Stimulated activated memory B cell treated with anti-CD40 and anti-IgM and Interleukin-4, amounts not matched to agents 10 μg/mL and 1 μg/mL and 100 μg/mL, for 72 hours (primary cell): ENCODE measurements at regions not wholly inside any gene's neighbourhood (a gene's known extent, or its start where the extent isn't known, plus 50 kb on each side); places are given as distances from the start of the nearest gene placed in this dataset.

Source experiments
- ATAC-seq: fragments of 150-1000 bp; cut with Tn5 transposase; 2 replicates; pipeline ENCODE4 v1.10.0; 2021
- H3K27ac Mint-ChIP-seq: one replicate; pipeline ENCODE4 v1.8.0; 2022; ENCODE audit warnings: mild to moderate bottlenecking, mixed read lengths
- H3K27me3 Mint-ChIP-seq: one replicate; pipeline ENCODE4 v1.8.0; 2022; ENCODE audit warnings: mixed read lengths
- H3K36me3 Mint-ChIP-seq: one replicate; pipeline ENCODE4 v1.8.0; 2022; ENCODE audit warnings: mixed read lengths
- H3K4me1 Mint-ChIP-seq: one replicate; pipeline ENCODE4 v1.8.0; 2022; ENCODE audit warnings: mixed read lengths
- H3K4me3 Mint-ChIP-seq: one replicate; pipeline ENCODE4 v1.8.0; 2022; ENCODE audit warnings: mild to moderate bottlenecking, moderate library complexity, mixed read lengths
- H3K9me3 Mint-ChIP-seq: one replicate; pipeline ENCODE4 v1.8.0; 2022; ENCODE audit warnings: mixed read lengths

DNA sequence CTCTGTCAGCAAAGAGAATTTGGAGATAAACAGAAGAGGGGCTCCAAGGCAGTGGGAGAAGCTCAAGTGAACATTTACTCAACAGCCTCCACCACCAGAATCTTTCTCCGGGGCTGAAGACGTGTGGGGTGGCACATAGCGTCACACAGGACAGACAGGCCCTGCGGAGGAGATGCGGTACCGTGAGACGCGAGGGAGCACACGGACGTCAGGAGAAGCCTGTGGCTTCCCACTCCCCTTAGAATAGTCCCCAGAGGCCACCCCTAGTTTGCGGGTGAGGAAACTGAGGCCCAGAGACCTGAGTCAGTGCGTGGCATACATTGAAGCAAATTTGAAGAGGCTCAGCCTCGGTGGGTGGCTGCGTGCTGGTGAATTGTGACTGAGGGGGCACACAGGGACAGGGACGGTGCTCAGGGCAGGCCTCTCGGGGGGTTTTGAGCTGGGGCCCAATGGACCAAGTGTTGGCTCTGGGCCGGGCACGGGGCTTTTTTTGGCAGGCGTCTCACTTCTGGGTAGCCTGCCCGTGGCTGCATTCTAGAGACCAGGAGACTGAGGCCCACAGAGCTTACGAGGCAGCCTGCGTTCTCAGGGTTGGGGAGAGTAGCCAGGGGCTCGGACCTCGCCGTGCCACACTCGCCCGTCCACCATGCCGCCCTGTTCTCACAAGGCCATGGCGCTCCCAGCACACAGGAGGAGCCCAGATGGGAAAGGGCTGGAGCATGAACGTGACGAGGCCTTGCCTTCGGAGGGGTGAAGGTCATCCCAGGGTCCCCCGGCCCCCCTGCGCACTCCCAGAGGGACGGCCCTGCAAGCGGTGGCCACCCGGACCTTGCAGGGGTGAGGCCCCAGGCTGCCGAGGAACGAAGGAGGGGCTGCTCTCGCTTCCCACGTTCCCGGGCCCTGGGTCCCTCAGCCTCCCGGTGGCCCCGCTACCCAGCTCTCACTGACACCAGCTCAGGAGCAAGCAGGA, 220.6 kb downstream of the C9orf50 start:
- Mint-ChIP-seq H3K27me3 (peaks cover 25% of the 10 kb centered on the region), H3K36me3 (no peaks in the 10 kb centered on the region), H3K27ac (no peak overlapping the region), H3K9me3 (no peaks in the 10 kb centered on the region), H3K4me1 (peaks cover 12% of the 10 kb centered on the region), H3K4me3 (no peak overlapping the region)
- ATAC-seq: no peak

GRCh38 chr9:129399634-129399990, 221.3 kb downstream of the C9orf50 start:
- H3K9me3 Mint-ChIP-seq: no peaks in the 10 kb centered on the region
- no peak overlapping the region for H3K4me3 Mint-ChIP-seq
- H3K36me3 Mint-ChIP-seq: no peaks in the 10 kb centered on the region
- H3K27ac Mint-ChIP-seq: no peak overlapping the region
- H3K4me1 Mint-ChIP-seq: peaks cover 12% of the 10 kb centered on the region
- no peak for ATAC-seq
- H3K27me3 Mint-ChIP-seq: peaks cover 25% of the 10 kb centered on the region

GRCh38 chr9:129398961-129399633, 221.0 kb upstream of the IER5L start:
- Mint-ChIP-seq H3K9me3 (no peaks in the 10 kb centered on the region), H3K27ac (no peak overlapping the region)
- ATAC-seq: no peak

DNA sequence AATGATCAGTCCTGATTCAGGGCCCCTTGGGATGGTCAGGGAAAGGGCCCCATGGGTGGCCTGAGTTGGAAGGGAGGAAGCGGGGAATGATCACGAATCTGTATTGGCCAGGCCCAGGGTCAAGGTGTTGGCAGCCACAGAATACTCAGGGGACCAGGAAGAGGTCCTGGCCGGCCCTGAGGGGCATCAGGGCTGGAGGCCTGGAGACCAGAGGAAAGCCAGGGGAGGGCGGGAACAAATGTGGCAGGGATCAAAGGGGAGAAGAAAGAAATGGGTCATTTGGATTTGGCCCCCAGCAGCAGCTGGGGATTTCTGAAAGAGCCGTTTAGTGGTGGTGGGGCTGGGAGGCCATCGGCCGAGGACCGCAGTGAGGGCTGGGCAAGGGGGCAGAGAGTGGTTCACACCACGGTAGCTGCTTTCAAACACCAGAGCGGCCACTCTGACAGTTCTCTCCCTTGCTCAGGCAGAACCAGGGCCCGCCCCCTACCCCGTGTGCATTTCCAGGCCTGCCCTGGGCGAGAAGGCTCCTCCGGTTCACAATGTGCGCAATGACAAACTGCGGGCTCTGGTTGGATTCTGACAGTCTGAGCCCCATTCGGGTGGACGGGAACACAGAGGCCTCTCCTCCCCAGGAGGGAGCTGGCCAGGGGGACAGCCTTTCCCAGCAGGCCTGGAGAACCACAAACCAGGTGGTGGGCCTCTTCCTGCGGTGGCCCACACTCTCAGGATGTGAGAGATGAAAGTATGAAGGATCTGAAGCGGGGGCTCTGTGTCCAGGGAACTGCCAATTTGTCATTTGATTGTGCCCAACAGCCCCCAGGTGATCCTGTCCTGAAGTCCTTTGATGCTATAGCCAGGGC, 220.3 kb upstream of the IER5L start:
- H3K4me3 Mint-ChIP-seq: no peak overlapping the region
- no peaks in the 10 kb centered on the region for H3K36me3 Mint-ChIP-seq
- peaks cover 12% of the 10 kb centered on the region for H3K4me1 Mint-ChIP-seq
- no peaks in the 10 kb centered on the region for H3K9me3 Mint-ChIP-seq
- no peak overlapping the region for H3K27ac Mint-ChIP-seq
- H3K27me3 Mint-ChIP-seq: peaks cover 16% of the 10 kb centered on the region
- ATAC-seq: no peak

More at GRCh38 chr9:129398961-129399633, 221.0 kb upstream of the IER5L start:
- Mint-ChIP-seq H3K4me1 (peaks cover 12% of the 10 kb centered on the region), H3K4me3 (no peak overlapping the region), H3K36me3 (no peaks in the 10 kb centered on the region), H3K27me3 (peaks cover 24% of the 10 kb centered on the region)

DNA sequence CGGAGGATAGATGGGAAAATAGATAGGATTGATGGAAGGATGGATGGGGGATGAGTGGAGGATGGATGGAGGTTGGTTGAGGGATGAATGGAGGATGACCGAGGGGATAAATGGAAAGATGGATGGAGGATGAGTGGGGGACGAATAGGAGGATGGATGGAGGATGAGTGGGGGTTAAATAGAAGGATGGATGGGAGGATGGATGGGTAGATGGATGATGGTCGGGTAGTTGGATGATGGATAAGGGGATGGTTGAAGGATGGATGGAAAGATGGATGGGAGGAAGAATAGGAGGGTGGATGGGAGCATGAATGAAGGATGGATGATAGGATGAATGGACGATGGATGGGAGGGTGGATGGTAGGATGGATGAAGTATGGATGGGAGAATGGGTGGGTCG, 219.3 kb upstream of the IER5L start:
- Mint-ChIP-seq H3K36me3 (no peaks in the 10 kb centered on the region), H3K27me3 (peaks cover 6% of the 10 kb centered on the region), H3K4me3 (no peak overlapping the region), H3K4me1 (peaks cover 7% of the 10 kb centered on the region), H3K9me3 (no peaks in the 10 kb centered on the region), H3K27ac (no peak overlapping the region)
- no peak for ATAC-seq

DNA sequence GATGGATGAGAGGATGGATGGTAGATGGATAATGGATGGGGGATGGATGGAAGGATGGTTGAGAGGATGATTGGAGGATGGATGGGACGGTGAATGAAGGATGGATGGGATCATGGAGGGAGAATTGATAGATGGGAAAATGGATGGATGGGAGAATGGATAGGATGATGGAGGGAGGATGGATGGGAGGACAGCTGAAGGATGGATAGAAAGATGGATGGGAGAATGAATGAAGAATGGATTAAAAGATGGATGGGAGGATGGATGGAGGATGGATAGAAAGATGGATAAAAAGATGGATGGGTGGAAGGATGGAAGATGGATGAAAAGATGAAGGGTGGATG, 218.3 kb upstream of the IER5L start:
- Mint-ChIP-seq H3K27me3 (no peaks in the 10 kb centered on the region), H3K27ac (no peak overlapping the region), H3K4me3 (no peak overlapping the region), H3K36me3 (no peaks in the 10 kb centered on the region), H3K9me3 (no peaks in the 10 kb centered on the region), H3K4me1 (peaks cover 6% of the 10 kb centered on the region)
- ATAC-seq: no peak

DNA sequence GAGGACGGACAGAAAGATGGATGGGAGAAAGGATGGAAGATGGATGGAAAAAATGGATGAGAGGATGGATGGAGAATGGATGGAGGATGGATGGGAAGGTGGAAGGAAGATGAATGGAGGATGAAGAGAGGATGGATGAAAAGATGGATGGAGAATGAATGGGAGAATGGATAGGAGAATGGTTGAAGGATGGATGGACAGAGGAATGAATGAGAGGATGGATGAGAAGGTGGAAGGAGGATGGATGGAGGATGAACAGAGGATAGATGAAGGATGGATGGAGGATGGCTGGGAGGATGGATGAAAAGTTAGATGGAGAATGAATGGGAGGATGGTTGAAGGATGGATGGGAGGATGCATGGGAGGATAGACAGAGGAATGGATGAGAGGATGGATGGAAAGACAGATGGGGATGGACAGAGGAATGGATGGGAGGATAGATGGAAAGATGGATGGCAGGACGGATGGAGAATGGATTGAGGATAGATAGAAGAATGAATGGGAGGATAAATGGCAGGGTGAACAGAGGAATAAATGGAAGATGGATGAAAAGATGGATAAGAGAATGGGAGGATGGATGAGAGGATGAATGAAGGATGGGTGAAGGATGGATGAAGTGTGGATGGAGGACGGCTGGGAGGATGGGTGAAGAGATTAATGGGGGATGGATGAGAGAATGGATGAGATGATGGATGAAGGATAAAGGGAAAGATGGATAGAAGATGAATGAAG, 217.7 kb upstream of the IER5L start:
- Mint-ChIP-seq H3K4me1 (peaks cover 6% of the 10 kb centered on the region), H3K4me3 (no peak overlapping the region), H3K9me3 (no peaks in the 10 kb centered on the region), H3K36me3 (no peaks in the 10 kb centered on the region), H3K27ac (no peak overlapping the region), H3K27me3 (no peaks in the 10 kb centered on the region)
- no peak for ATAC-seq

DNA sequence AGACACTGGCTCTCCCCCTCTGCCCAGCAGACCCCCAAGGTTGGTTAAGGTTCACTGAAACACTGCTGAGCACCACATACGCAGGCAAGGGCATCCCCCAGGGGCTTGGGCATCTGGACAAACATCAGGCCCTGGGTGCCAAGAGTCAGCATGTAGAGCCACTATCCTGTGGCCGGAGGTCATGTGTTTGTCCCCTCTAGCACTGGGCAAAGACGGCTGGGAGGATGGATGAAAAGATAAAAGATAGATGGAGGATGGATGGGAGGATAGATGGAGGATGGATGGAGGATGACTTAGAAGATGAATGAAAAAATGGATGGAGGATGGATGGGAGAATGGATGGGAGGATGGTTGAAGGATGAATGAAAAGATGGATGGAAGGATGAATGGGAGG, 216.8 kb upstream of the IER5L start:
- Mint-ChIP-seq H3K27ac (no peak overlapping the region), H3K9me3 (no peaks in the 10 kb centered on the region), H3K4me1 (peaks cover 5% of the 10 kb centered on the region), H3K4me3 (no peak overlapping the region), H3K27me3 (no peaks in the 10 kb centered on the region), H3K36me3 (no peaks in the 10 kb centered on the region)
- ATAC-seq: no peak

- no peaks in the 10 kb centered on the region for H3K36me3 Mint-ChIP-seq
- ATAC-seq: no peak
- H3K4me1 Mint-ChIP-seq: no peaks in the 10 kb centered on the region
- H3K27me3 Mint-ChIP-seq: no peaks in the 10 kb centered on the region
- no peaks in the 10 kb centered on the region for H3K9me3 Mint-ChIP-seq
- no peak overlapping the region for H3K4me3 Mint-ChIP-seq
- H3K27ac Mint-ChIP-seq: no peak overlapping the region
These were observed 216.2 kb upstream of the IER5L start for GRCh38 chr9:129394061-129394885.

DNA sequence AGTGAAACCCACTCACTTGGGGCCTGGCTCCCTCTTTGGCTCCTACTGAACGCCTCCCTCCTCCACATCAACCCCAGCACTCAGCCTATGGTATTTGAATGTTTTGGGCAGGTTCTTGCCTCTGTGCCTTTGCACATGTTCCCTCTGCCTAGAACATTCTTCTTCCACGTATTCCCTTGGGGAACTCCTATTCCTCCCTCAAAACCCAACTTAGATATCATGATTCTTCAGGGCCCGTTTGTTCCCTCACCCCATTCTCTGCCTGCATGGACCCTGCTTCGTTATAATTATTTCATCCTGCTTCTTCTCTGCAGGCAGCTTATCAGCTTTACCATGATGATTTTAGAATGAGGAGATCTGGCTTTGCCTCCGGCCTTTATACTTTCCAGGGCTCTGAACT, 215.0 kb upstream of the IER5L start:
- Mint-ChIP-seq H3K27me3 (no peaks in the 10 kb centered on the region), H3K9me3 (no peaks in the 10 kb centered on the region), H3K4me3 (no peak overlapping the region), H3K27ac (no peak overlapping the region), H3K36me3 (no peaks in the 10 kb centered on the region), H3K4me1 (no peaks in the 10 kb centered on the region)
- ATAC-seq: no peak

GRCh38 chr9:129392093-129392541, 214.1 kb upstream of the IER5L start:
- H3K9me3 Mint-ChIP-seq: no peaks in the 10 kb centered on the region
- H3K27ac Mint-ChIP-seq: no peak overlapping the region
- no peaks in the 10 kb centered on the region for H3K4me1 Mint-ChIP-seq
- no peak overlapping the region for H3K4me3 Mint-ChIP-seq
- no peaks in the 10 kb centered on the region for H3K27me3 Mint-ChIP-seq
- ATAC-seq: peak; percentile 43
- H3K36me3 Mint-ChIP-seq: no peaks in the 10 kb centered on the region

GRCh38 chr9:129391221-129391661, 213.2 kb upstream of the IER5L start:
- Mint-ChIP-seq H3K9me3 (no peaks in the 10 kb centered on the region), H3K4me3 (no peak overlapping the region), H3K27ac (no peak overlapping the region), H3K4me1 (no peaks in the 10 kb centered on the region), H3K36me3 (no peaks in the 10 kb centered on the region), H3K27me3 (no peaks in the 10 kb centered on the region)
- ATAC-seq: no peak

DNA sequence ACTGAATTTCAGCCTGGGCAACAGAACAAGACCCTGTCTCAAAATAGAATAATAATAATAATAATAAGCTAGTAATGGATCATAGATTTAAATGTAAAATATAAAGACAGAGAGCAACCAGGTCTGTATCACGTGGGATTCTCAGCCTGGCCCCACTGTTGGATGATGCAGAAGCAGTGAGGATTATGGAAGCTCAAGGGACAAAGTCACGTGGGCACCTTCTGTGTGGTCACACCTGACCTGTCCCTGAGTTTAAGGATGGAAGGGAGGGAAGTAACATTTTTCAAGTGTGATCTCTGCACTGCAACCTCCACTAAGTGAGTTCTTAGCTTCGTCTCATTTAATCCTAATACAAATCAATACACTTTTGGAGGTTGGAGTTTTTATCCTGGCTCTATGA, 212.5 kb upstream of the IER5L start:
- Mint-ChIP-seq H3K27me3 (no peaks in the 10 kb centered on the region), H3K36me3 (no peaks in the 10 kb centered on the region), H3K4me3 (no peak overlapping the region), H3K4me1 (peaks cover under 1% of the 10 kb centered on the region), H3K9me3 (no peaks in the 10 kb centered on the region), H3K27ac (no peak overlapping the region)
- no peak for ATAC-seq

- no peak for ATAC-seq
- H3K9me3 Mint-ChIP-seq: no peaks in the 10 kb centered on the region
- H3K27ac Mint-ChIP-seq: no peak overlapping the region
- no peaks in the 10 kb centered on the region for H3K36me3 Mint-ChIP-seq
- no peak overlapping the region for H3K4me3 Mint-ChIP-seq
- no peaks in the 10 kb centered on the region for H3K27me3 Mint-ChIP-seq
- peaks cover 15% of the 10 kb centered on the region for H3K4me1 Mint-ChIP-seq
These were observed 209.8 kb upstream of the IER5L start for GRCh38 chr9:129387822-129388221.
